Liver (tissue), 8 donors: ENCODE measurements at regions not wholly inside any gene's neighbourhood (a gene's known extent, or its start where the extent isn't known, plus 50 kb on each side); places are given as distances from the start of the nearest gene placed in this dataset.
A peak's percentile ranks its signal among the peaks of the same experiment; 100 is the strongest.

Source experiments
- DNase-seq: peaks from one replicate; pipeline ENCODE4 v3.0.0-alpha.2; 2017; ENCODE audit warnings: low spot score
- H3K27ac ChIP-seq, 2 donors: one replicate each; pipeline ENCODE4 v1.7.0; 2013; ENCODE audit warnings: inconsistent platforms in 2 of 2, low read length in 2 of 2, control low read depth in 1 of 2, low read depth in 1 of 2, mild to moderate bottlenecking in 1 of 2
- H3K27me3 ChIP-seq, 4 donors: one replicate each; pipeline versions ENCODE4 v1.6.1 to v1.7.0; 2013; ENCODE audit warnings: low read length in 3 of 4, inconsistent platforms in 1 of 4, mild to moderate bottlenecking in 1 of 4, moderate library complexity in 1 of 4; ENCODE audit not compliant: control insufficient read depth in 4 of 4, insufficient read depth in 4 of 4
- H3K36me3 ChIP-seq, 4 donors: one replicate each; pipeline versions ENCODE4 v1.6.1 to v1.7.0; 2013; ENCODE audit warnings: low read length in 3 of 4, mild to moderate bottlenecking in 3 of 4, low read depth in 1 of 4, moderate library complexity in 1 of 4; ENCODE audit not compliant: control insufficient read depth in 4 of 4, insufficient read depth in 3 of 4
- H3K4me1 ChIP-seq, 4 donors: one replicate each; pipeline versions ENCODE4 v1.6.1 to v1.7.0; 2013; ENCODE audit warnings: low read length in 3 of 4, mild to moderate bottlenecking in 3 of 4, moderate library complexity in 1 of 4; ENCODE audit not compliant: control insufficient read depth in 4 of 4, insufficient read depth in 4 of 4
- H3K4me3 ChIP-seq, 3 donors: one replicate each; pipeline versions ENCODE4 v1.6.1 to v1.7.0; 2013; ENCODE audit warnings: low read length in 3 of 3, control low read depth in 1 of 3, low read depth in 1 of 3, mild to moderate bottlenecking in 1 of 3
- H3K9ac ChIP-seq, 2 donors: one replicate each; pipeline ENCODE4 v1.7.0; 2013; ENCODE audit warnings: low read length in 2 of 2, mild to moderate bottlenecking in 2 of 2, moderate library complexity in 2 of 2, control low read depth in 1 of 2, low read depth in 1 of 2
- H3K9me3 ChIP-seq, 4 donors: one replicate each; pipeline versions ENCODE4 v1.6.1 to v1.7.0; 2013; ENCODE audit warnings: low read length in 3 of 4; ENCODE audit not compliant: control insufficient read depth in 4 of 4
- ATF3 ChIP-seq: IDR thresholded peaks from 2 replicates; pipeline ENCODE4 v1.6.1; 2016; ENCODE audit warnings: antibody characterized with exemption
- CTCF ChIP-seq: fragments of 150-350 bp; IDR thresholded peaks from 2 replicates; pipeline ENCODE4 v1.5.1; 2017; ENCODE audit warnings: improper control_type of control experiment, low read depth, low read length; ENCODE audit not compliant: missing input control
- EGR1 ChIP-seq, 2 donors: IDR thresholded peaks; 2 replicates each; pipeline ENCODE4 v1.6.1; 2016 to 2018; ENCODE audit warnings: antibody characterized with exemption in 2 of 2, low read depth in 2 of 2
- FOXA2 ChIP-seq: IDR thresholded peaks from 2 replicates; pipeline ENCODE4 v1.6.1; 2016; ENCODE audit warnings: antibody characterized with exemption
- GABPA ChIP-seq, 2 donors: IDR thresholded peaks in 1 of 2; conservative IDR thresholded peaks in 1 of 2; 2 replicates each; pipeline ENCODE4 v1.6.1; 2016; ENCODE audit warnings: antibody characterized with exemption in 2 of 2, mild to moderate bottlenecking in 1 of 2, moderate library complexity in 1 of 2
- HNF4A ChIP-seq, 2 donors: conservative IDR thresholded peaks; 2 replicates each; pipeline ENCODE4 v1.6.1; 2016; ENCODE audit warnings: antibody characterized with exemption in 2 of 2, mild to moderate bottlenecking in 2 of 2
- JUND ChIP-seq, 2 donors: IDR thresholded peaks; 2 replicates each; pipeline ENCODE4 v1.6.1; 2016; ENCODE audit warnings: antibody characterized with exemption in 2 of 2
- MAX ChIP-seq: IDR thresholded peaks from 2 replicates; pipeline ENCODE4 v1.6.1; 2016; ENCODE audit warnings: antibody characterized with exemption
- NR2F2 ChIP-seq: IDR thresholded peaks from 2 replicates; pipeline ENCODE4 v1.6.1; 2016; ENCODE audit warnings: antibody characterized with exemption
- RXRA ChIP-seq, 2 donors: IDR thresholded peaks; 2 replicates each; pipeline ENCODE4 v1.6.1; 2017 to 2018; ENCODE audit warnings: antibody characterized with exemption in 2 of 2, mild to moderate bottlenecking in 1 of 2
- SP1 ChIP-seq: IDR thresholded peaks from 2 replicates; pipeline ENCODE4 v1.6.1; 2018; ENCODE audit warnings: antibody characterized with exemption, mild to moderate bottlenecking
- WGBS: extraction: QIAGEN DNeasy Blood & Tissue Kit; methylation state at CpG from one replicate; pipeline ENCODE4 v1.1.7; 2013; 5-methylcytosine and 5-hydroxymethylcytosine counted together
- TF ChIP-seq, protein P1 (sequence below): IDR thresholded peaks from 2 replicates; pipeline ENCODE4 v1.6.1; 2016; ENCODE audit warnings: antibody characterized with exemption, mild to moderate bottlenecking
- donor health status: healthy.
- donor health status: healthy.
- donor health status: healthy.
- donor health status: healthy.
- donor health status: healthy.

GRCh38 chr18:59818769-59819168 lies 81.0 kb upstream of the PMAIP1 start:
- H3K9ac ChIP-seq = no peak overlapping the region
- WGBS = 69% methylated on average over 5 of the region's 5 CpGs
- no peak for TF ChIP-seq RXRA (IDR thresholded peaks at IDR 0.05)
- no peak for TF ChIP-seq SP1
- TF ChIP-seq, protein P1, sequence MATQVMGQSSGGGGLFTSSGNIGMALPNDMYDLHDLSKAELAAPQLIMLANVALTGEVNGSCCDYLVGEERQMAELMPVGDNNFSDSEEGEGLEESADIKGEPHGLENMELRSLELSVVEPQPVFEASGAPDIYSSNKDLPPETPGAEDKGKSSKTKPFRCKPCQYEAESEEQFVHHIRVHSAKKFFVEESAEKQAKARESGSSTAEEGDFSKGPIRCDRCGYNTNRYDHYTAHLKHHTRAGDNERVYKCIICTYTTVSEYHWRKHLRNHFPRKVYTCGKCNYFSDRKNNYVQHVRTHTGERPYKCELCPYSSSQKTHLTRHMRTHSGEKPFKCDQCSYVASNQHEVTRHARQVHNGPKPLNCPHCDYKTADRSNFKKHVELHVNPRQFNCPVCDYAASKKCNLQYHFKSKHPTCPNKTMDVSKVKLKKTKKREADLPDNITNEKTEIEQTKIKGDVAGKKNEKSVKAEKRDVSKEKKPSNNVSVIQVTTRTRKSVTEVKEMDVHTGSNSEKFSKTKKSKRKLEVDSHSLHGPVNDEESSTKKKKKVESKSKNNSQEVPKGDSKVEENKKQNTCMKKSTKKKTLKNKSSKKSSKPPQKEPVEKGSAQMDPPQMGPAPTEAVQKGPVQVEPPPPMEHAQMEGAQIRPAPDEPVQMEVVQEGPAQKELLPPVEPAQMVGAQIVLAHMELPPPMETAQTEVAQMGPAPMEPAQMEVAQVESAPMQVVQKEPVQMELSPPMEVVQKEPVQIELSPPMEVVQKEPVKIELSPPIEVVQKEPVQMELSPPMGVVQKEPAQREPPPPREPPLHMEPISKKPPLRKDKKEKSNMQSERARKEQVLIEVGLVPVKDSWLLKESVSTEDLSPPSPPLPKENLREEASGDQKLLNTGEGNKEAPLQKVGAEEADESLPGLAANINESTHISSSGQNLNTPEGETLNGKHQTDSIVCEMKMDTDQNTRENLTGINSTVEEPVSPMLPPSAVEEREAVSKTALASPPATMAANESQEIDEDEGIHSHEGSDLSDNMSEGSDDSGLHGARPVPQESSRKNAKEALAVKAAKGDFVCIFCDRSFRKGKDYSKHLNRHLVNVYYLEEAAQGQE = no peak
- no peak for TF ChIP-seq HNF4A (conservative IDR thresholded peaks at IDR 0.05)
- no peak for TF ChIP-seq FOXA2
- H3K27ac ChIP-seq = no peak overlapping the region
- no peaks in the 10 kb centered on the region for H3K27me3 ChIP-seq
- H3K4me1 ChIP-seq = peaks cover 0 to 3% (median 0%) of the 10 kb centered on the region in 4 donors
- H3K9me3 ChIP-seq = peaks cover 0 to 2% (median 0%) of the 10 kb centered on the region in 4 donors
- no peak overlapping the region for H3K4me3 ChIP-seq
- no peak for DNase-seq
- no peaks in the 10 kb centered on the region for H3K36me3 ChIP-seq

DNA sequence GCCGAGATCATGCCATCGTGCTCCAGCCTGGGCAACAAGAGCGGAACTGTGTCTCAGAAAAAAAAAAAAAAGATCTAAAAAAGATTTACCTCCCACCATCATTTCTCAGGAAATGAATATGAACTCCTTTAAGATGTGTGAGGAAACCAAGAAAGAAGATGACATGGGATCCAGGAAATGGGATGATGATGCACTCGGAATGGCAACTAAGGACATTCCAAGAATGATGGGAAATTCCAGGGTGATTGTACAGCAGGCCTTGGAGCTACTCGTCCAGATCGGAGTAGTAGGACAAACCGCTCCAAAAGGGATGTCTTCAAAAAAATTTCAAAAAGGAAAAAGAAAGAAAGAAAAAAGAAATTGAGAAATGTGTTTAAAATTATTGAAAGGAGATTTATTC lies 84.9 kb upstream of the PMAIP1 start:
- TF ChIP-seq, protein P1 = peak; percentile 34
- TF ChIP-seq CTCF (no peak), RXRA (IDR thresholded peaks at IDR 0.05) (peak in 1 of 2 donors; percentile 14)
- DNase-seq = no peak
- H3K27me3 ChIP-seq = peaks cover 0 to 4% (median 0%) of the 10 kb centered on the region in 4 donors
- no peak overlapping the region for H3K4me3 ChIP-seq
- peak overlapping the region in 1 of 2 donors; percentile 8 for H3K27ac ChIP-seq
- no peak overlapping the region for H3K9ac ChIP-seq
- H3K4me1 ChIP-seq = no peaks in the 10 kb centered on the region
- peaks cover 0 to 2% (median 0%) of the 10 kb centered on the region in 4 donors for H3K9me3 ChIP-seq
- 81% methylated on average over 7 of the region's 7 CpGs for WGBS
- no peaks in the 10 kb centered on the region for H3K36me3 ChIP-seq

DNA sequence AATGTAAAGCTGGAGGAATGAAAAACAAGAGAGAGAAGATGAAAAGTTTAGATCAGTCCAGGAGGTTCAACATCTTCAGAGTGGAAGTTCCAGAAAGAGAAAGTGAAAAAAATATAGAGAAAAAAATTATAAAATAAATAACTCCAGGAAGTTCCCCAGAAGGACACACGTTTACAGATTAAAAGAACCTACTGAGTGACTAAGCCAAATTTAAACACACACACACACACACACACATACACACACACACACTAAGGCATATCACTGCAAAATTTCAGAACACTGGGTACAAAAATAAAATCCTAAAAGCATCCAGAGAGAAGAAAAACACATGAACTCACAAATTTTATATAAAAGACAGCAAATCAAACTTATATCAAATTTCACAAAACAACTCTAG lies 85.9 kb upstream of the PMAIP1 start:
- H3K27me3 ChIP-seq = peaks cover 0 to 4% (median 0%) of the 10 kb centered on the region in 4 donors
- no peaks in the 10 kb centered on the region for H3K4me1 ChIP-seq
- TF ChIP-seq CTCF (no peak), ATF3 (no peak), NR2F2 (no peak), EGR1 (IDR thresholded peaks at IDR 0.05; ENCODE audit: low read depth in 2 of 2) (no peak), HNF4A (conservative IDR thresholded peaks at IDR 0.05) (no peak), JUND (IDR thresholded peaks at IDR 0.05) (no peak), GABPA (IDR thresholded peaks at IDR 0.05 in 1 of 2, conservative IDR thresholded peaks at IDR 0.05 in 1 of 2) (no peak), MAX (no peak)
- 14% methylated on average over 1 of the region's 1 CpG for WGBS
- peaks cover 0 to 1% (median 0%) of the 10 kb centered on the region in 4 donors for H3K9me3 ChIP-seq
- H3K36me3 ChIP-seq = no peaks in the 10 kb centered on the region
- H3K9ac ChIP-seq = no peak overlapping the region
- no peak for DNase-seq
- no peak overlapping the region for H3K27ac ChIP-seq
- no peak overlapping the region for H3K4me3 ChIP-seq
